Endothelial cell of umbilical vein (primary cell): ENCODE measurements at regions not wholly inside any gene's neighbourhood (a gene's known extent, or its start where the extent isn't known, plus 50 kb on each side); places are given as distances from the start of the nearest gene placed in this dataset.

Experiments used
- BruUV-seq: library from RNA; stranded (reverse); fragments of 400-500 nt; replicated peaks from 2 replicates; lab custom pipeline; 2021; lab: Mats Ljungman, UMichigan
- CTCF ChIA-PET: fragments of 300-600, 350-600 bp; sonication (Branson Sonifier 250); formaldehyde crosslinking; loops from one replicate; lab custom pipeline; 2021; ENCODE audit warnings: antibody characterized with exemption, inconsistent platforms; lab: Charles Lee
- POLR2A ChIA-PET: fragments of 300-600, 350-600 bp; sonication (Branson Sonifier 250); formaldehyde crosslinking; loops from one replicate; lab custom pipeline; 2021; ENCODE audit warnings: antibody characterized with exemption, inconsistent platforms; lab: Charles Lee
- DNase-seq: peaks from one replicate; pipeline ENCODE4 v3.0.0-alpha.2; 2011; ENCODE audit warnings: low read depth, low spot score
- FAIRE-seq: peaks from 2 replicates; lab custom pipeline; 2011; peaks lifted over from hg19 to GRCh38; lab: Jason Lieb, UNC
- H2AFZ ChIP-seq: 2 replicates; pipeline ENCODE4 v1.6.0; 2012; ENCODE audit warnings: low read depth, low read length, control low read depth, inconsistent platforms
- H3K27ac ChIP-seq: 2 replicates; pipeline ENCODE4 v1.5.1; 2011; ENCODE audit warnings: low read depth, mild to moderate bottlenecking, control low read depth, low read length, moderate library complexity; ENCODE audit not compliant: insufficient read depth
- H3K27me3 ChIP-seq, 2 experiments: 2 replicates each; pipeline versions ENCODE4 v1.6.0 to v1.6.1; 2011; ENCODE audit warnings: low read length in 2 of 2, mixed read lengths in 1 of 2; ENCODE audit not compliant: control insufficient read depth in 2 of 2, insufficient read depth in 2 of 2
- H3K36me3 ChIP-seq, 2 experiments: 2 replicates in 1 of 2; 3 replicates in 1 of 2; pipeline ENCODE4 v1.5.1; 2011; ENCODE audit warnings: low read length in 2 of 2, mild to moderate bottlenecking in 1 of 2, moderate library complexity in 1 of 2; ENCODE audit not compliant: control insufficient read depth in 2 of 2, insufficient read depth in 2 of 2; ENCODE audit errors: extremely low read depth in 1 of 2
- H3K4me1 ChIP-seq: 3 replicates; pipeline ENCODE4 v1.5.1; 2011; ENCODE audit warnings: mild to moderate bottlenecking, low read length; ENCODE audit not compliant: control insufficient read depth, insufficient read depth; ENCODE audit errors: extremely low read depth
- H3K4me2 ChIP-seq: 2 replicates; pipeline ENCODE4 v1.6.1; 2011; ENCODE audit warnings: low read length, control low read depth, mixed read lengths; ENCODE audit not compliant: insufficient read depth
- H3K4me3 ChIP-seq, 3 experiments: fragments of 200-600 bp in 1 of 3; sonication (generic), shearing (Covaris generic) in 1 of 3; replicated peaks in 1 of 3; 2 replicates each; pipeline ENCODE4 v1.5.1; 2011 to 2016; ENCODE audit warnings: control low read depth in 3 of 3, low read length in 3 of 3, mild to moderate bottlenecking in 2 of 3, inconsistent platforms in 1 of 3, low read depth in 1 of 3, moderate library complexity in 1 of 3; ENCODE audit not compliant: insufficient read depth in 1 of 3
- H3K79me2 ChIP-seq: 2 replicates; pipeline ENCODE4 v1.6.0; 2012; ENCODE audit warnings: low read length, inconsistent platforms; ENCODE audit not compliant: control insufficient read depth, insufficient read depth
- H3K9ac ChIP-seq: replicated peaks from 2 replicates; pipeline ENCODE3; 2011; ENCODE audit warnings: low read length, control low read depth; ENCODE audit not compliant: insufficient read depth; ENCODE audit errors: extremely low read depth
- H3K9me1 ChIP-seq: replicated peaks from 3 replicates; pipeline ENCODE4 v1.6.0; 2011; ENCODE audit warnings: mild to moderate bottlenecking, low read length; ENCODE audit not compliant: control insufficient read depth, insufficient read depth; ENCODE audit errors: extremely low read depth
- H3K9me3 ChIP-seq: replicated peaks from 2 replicates; pipeline ENCODE4 v1.5.1; 2012; ENCODE audit warnings: low read length, inconsistent platforms; ENCODE audit not compliant: control insufficient read depth, insufficient read depth
- H4K20me1 ChIP-seq: replicated peaks from 2 replicates; pipeline ENCODE3; 2011; ENCODE audit warnings: mild to moderate bottlenecking, low read length; ENCODE audit not compliant: control insufficient read depth, insufficient read depth; ENCODE audit errors: extremely low read depth
- EZH2 ChIP-seq: IDR thresholded peaks from 2 replicates; pipeline ENCODE4 v1.6.1; 2012; ENCODE audit warnings: borderline replicate concordance, low read depth, mild to moderate bottlenecking, moderate library complexity, low read length, inconsistent platforms; ENCODE audit not compliant: severe bottlenecking
- FOS ChIP-seq: IDR thresholded peaks from 2 replicates; pipeline ENCODE4 v1.6.1; 2011; ENCODE audit warnings: mild to moderate bottlenecking, low read length, moderate library complexity, borderline replicate concordance; ENCODE audit not compliant: insufficient read depth
- GATA2 ChIP-seq: IDR thresholded peaks from 2 replicates; pipeline ENCODE4 v1.7.0; 2011; ENCODE audit warnings: low read depth, mild to moderate bottlenecking, moderate library complexity, mixed read lengths, low read length; ENCODE audit not compliant: insufficient read length, insufficient read depth
- JUN ChIP-seq: IDR thresholded peaks from 2 replicates; pipeline ENCODE4 v1.6.1; 2011; ENCODE audit warnings: borderline replicate concordance, low read depth; ENCODE audit not compliant: insufficient read length, insufficient read depth
- MYC ChIP-seq: IDR thresholded peaks from one replicate; pipeline ENCODE4 v1.6.1; 2011; ENCODE audit warnings: mild to moderate bottlenecking, low read depth, low read length
- POLR2A ChIP-seq: IDR thresholded peaks from 2 replicates; pipeline ENCODE4 v1.6.1; 2012; ENCODE audit warnings: low read depth, mild to moderate bottlenecking, control low read depth, low read length
- POLR2AphosphoS5 ChIP-seq: IDR thresholded peaks from 2 replicates; pipeline ENCODE4 v1.6.1; 2012; ENCODE audit warnings: low read depth, mild to moderate bottlenecking, control low read depth, low read length, moderate library complexity; ENCODE audit not compliant: insufficient read depth
- dilution Hi-C: fragments of 300-500 bp; cut with MboI; formaldehyde crosslinking; loops from one replicate; pipeline ENCODE4 v1.15.0; 2019; ENCODE audit warnings: low sequenced_read_pairs; ENCODE audit not compliant: extremely low pct_ligation_motif_present
- intact Hi-C: fragments of 100-400 bp; cut with micrococcal nuclease; formaldehyde crosslinking; loops from one replicate; pipeline ENCODE4 v1.10.0; 2022
- TF ChIP-seq, protein P1 (sequence below), 2 donors: IDR thresholded peaks; 1 replicate in 1 of 2; 2 replicates in 1 of 2; pipeline ENCODE4 v1.5.1; 2011; ENCODE audit warnings: low read length in 2 of 2, mild to moderate bottlenecking in 2 of 2, moderate library complexity in 2 of 2, control low read depth in 1 of 2, inconsistent platforms in 1 of 2, low read depth in 1 of 2; ENCODE audit not compliant: insufficient read depth in 1 of 2; ENCODE audit errors: extremely low read depth in 1 of 2
- TF ChIP-seq, protein P2 (sequence below): IDR thresholded peaks from 2 replicates; pipeline ENCODE4 v1.6.1; 2011; ENCODE audit not compliant: insufficient read depth, insufficient read length

DNA sequence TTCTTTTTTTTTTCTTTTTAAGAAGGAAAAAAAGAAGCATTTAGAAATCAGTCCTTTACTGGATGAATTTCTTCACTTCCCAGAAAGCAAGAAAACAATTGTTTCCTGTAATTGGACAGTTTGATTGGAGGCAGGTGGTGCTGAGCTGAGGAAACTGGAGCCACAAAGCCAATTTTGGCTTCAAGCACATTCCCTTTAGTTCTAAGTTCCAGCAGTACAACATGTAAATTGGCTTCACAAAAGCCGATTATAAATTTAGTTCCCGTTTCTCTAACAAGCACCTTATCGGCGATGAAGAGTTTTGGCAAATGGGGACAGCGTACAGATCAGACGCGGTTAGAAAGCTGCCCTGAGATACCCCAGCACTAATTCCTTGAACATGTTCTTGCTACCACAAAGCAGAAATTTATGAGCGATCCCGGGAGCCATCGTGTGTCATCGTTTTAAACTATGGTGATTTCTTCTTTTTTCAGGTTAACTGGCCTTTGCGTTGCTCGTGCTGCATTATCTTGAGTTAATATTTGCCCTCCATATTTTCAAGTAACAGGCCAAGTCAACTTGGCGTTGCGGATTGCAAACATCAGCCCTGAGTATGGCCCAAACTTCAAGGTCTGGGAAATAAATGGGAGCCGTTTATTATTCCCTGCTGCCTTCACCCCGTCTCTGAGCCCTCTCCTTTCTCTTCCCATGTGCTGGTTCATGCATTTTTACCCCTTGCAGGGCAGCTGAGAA, 190.4 kb upstream of the ID2 start:
- Histone ChIP-seq H3K36me3 (no peaks in the 10 kb centered on the region), H3K27me3 (no peaks in the 10 kb centered on the region), H3K4me1 (no peaks in the 10 kb centered on the region), H4K20me1 (no peaks in the 10 kb centered on the region), H3K79me2 (no peaks in the 10 kb centered on the region), H3K9me1 (no peaks in the 10 kb centered on the region), H2AFZ (no peak overlapping the region), H3K27ac (no peak overlapping the region), H3K4me2 (no peak overlapping the region), H3K9me3 (no peaks in the 10 kb centered on the region), H3K9ac (no peak overlapping the region), H3K4me3 (no peak overlapping the region)
- dilution Hi-C loops, result no loop called here
- ChIA-PET POLR2A (no interaction called here), CTCF (no interaction called here)
- no peak for DNase-seq
- TF ChIP-seq, protein P1, sequence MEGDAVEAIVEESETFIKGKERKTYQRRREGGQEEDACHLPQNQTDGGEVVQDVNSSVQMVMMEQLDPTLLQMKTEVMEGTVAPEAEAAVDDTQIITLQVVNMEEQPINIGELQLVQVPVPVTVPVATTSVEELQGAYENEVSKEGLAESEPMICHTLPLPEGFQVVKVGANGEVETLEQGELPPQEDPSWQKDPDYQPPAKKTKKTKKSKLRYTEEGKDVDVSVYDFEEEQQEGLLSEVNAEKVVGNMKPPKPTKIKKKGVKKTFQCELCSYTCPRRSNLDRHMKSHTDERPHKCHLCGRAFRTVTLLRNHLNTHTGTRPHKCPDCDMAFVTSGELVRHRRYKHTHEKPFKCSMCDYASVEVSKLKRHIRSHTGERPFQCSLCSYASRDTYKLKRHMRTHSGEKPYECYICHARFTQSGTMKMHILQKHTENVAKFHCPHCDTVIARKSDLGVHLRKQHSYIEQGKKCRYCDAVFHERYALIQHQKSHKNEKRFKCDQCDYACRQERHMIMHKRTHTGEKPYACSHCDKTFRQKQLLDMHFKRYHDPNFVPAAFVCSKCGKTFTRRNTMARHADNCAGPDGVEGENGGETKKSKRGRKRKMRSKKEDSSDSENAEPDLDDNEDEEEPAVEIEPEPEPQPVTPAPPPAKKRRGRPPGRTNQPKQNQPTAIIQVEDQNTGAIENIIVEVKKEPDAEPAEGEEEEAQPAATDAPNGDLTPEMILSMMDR (IDR thresholded peaks at IDR 0.05; ENCODE audit: extremely low read depth in 1 of 2, insufficient read depth in 1 of 2, low read depth in 1 of 2, low read length in 2 of 2), result no peak
- no peak for TF ChIP-seq GATA2
- TF ChIP-seq, protein P2, sequence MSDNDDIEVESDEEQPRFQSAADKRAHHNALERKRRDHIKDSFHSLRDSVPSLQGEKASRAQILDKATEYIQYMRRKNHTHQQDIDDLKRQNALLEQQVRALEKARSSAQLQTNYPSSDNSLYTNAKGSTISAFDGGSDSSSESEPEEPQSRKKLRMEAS, result no peak
- no peak for TF ChIP-seq POLR2A
- no peak for TF ChIP-seq EZH2
- TF ChIP-seq JUN, result no peak
- no peak for TF ChIP-seq POLR2AphosphoS5
- no peak for TF ChIP-seq FOS
- no peak for TF ChIP-seq MYC
- intact Hi-C loops, result no loop called here
- BruUV-seq, result no TSS peak
- no peak for FAIRE-seq
